Esophagus squamous epithelium (tissue), 4 donors: ENCODE measurements at regions not wholly inside any gene's neighbourhood (a gene's known extent, or its start where the extent isn't known, plus 50 kb on each side); places are given as distances from the start of the nearest gene placed in this dataset.
"Not testable (repeated sequence)": the region's sequence is repeated elsewhere in the genome, so short reads cannot be mapped to it uniquely, and the experiment has no call there.

ENCODE experiments used
- POLR2A ChIP-seq, 4 donors: fragments of 450-650 bp; IDR thresholded peaks; one replicate each; pipeline ENCODE4 v1.6.1; 2017; ENCODE audit warnings: antibody characterized with exemption in 4 of 4, mild to moderate bottlenecking in 4 of 4, moderate library complexity in 3 of 4
- TF ChIP-seq, protein P1 (sequence below), 6 experiments: fragments of 450-650 bp in 4 of 6; fragments of 200-600 bp in 2 of 6; sonication (generic) in 2 of 6; IDR thresholded peaks; one replicate each; pipeline ENCODE4 v1.5.1; 2016 to 2019; ENCODE audit warnings: antibody characterized with exemption in 6 of 6, mild to moderate bottlenecking in 4 of 6, moderate library complexity in 4 of 6

DNA sequence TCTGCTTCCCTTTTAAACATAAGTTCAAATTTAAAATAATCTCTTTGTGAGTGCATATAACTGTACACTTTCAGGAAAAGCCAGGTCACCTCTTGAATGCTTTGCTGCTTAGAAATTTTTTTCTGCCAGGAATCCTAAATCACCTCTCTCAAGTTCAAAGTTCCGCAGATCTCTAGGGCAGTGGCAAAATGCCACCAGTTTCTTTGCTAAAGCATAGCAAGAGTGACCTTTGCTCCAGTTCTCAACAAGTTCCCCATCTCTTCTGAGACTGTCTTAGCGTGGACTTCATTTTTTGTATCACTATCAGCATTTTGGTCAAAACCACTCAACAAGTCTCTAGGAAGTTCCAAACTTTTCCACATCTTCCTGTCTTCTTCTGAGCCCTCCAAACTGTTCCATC is 249.7 kb upstream of the COPS8 start:
- TF ChIP-seq, protein P1, sequence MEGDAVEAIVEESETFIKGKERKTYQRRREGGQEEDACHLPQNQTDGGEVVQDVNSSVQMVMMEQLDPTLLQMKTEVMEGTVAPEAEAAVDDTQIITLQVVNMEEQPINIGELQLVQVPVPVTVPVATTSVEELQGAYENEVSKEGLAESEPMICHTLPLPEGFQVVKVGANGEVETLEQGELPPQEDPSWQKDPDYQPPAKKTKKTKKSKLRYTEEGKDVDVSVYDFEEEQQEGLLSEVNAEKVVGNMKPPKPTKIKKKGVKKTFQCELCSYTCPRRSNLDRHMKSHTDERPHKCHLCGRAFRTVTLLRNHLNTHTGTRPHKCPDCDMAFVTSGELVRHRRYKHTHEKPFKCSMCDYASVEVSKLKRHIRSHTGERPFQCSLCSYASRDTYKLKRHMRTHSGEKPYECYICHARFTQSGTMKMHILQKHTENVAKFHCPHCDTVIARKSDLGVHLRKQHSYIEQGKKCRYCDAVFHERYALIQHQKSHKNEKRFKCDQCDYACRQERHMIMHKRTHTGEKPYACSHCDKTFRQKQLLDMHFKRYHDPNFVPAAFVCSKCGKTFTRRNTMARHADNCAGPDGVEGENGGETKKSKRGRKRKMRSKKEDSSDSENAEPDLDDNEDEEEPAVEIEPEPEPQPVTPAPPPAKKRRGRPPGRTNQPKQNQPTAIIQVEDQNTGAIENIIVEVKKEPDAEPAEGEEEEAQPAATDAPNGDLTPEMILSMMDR (IDR thresholded peaks at IDR 0.05), result not testable (repeated sequence)
- not testable (repeated sequence) for TF ChIP-seq POLR2A (IDR thresholded peaks at IDR 0.05)
